ENCODE measurements at regions not wholly inside any gene's neighbourhood (a gene's known extent, or its start where the extent isn't known, plus 50 kb on each side); places are given as distances from the start of the nearest gene placed in this dataset.
"Not testable (repeated sequence)": the region's sequence is repeated elsewhere in the genome, so short reads cannot be mapped to it uniquely, and the experiment has no call there.

GRCh38 chr4:138821331-138821730 lies 194.2 kb upstream of the NOCT start:
- in situ Hi-C loops (cut with HindIII; ENCODE audit: low sequenced_read_pairs), result no loop called here

DNA sequence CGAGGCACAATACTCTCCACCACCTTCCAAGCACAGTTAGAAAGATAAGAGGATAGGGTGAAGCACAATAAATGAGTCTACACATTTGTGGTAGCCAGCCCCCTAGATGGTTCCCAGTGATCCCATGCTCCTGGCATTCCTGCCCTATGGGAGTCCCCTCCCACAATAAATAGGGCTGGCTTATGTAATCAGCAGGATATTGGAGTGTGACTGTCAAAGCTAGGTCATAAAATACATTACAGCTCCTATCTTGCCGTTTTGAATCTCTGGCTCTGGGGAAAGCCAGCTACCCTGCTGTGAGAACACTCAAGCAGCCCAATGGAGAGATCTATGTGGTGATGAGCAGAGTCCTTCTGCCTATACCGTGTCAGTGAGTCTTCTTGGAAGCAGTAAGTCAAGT lies 198.7 kb upstream of the NOCT start:
- in situ Hi-C loops (cut with HindIII; ENCODE audit: low sequenced_read_pairs), result no loop called here

DNA sequence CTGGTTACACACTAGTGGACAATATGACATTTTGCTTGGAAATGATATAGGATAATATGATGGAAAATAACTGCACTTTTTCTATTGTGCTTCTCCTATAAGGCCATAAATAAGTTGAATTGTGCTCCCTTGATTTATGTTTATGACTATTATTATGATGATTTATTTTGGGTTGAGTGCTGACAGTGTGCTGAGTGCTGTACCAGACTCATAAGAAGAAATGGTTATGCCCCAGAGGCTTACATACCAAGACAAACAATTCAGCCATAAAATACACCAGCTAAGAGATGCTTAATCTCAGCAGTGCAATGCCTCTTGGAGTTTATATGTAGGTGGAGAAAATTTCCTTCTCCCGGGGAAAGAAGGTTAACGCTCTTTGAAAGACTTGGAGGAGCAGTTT lies 199.8 kb upstream of the NOCT start:
- in situ Hi-C loops (cut with HindIII; ENCODE audit: low sequenced_read_pairs), result no loop called here

DNA sequence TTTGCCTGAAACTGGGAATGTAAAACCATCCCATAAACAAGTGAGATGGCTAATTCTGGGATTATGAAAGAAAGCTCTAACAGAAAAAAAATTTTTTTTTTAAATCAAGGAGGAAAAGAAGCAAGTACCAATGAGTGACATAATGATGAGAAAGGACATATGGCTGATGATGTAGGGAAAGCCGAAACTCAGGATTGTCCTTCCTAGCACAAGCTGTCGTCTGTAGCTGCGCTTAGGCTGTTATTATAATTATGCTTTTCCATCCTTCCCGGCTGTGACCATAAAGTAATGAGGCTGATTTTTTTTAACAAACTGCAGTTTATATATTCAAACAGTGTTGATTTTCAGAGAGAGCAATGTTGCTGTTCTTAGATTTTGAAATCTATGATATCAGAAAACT lies 209.8 kb upstream of the NOCT start:
- in situ Hi-C loops (cut with HindIII; ENCODE audit: low sequenced_read_pairs), result no loop called here

- in situ Hi-C loops (cut with HindIII; ENCODE audit: low sequenced_read_pairs), result loop anchor here (5.0 kb wide), 2 partner anchors 43 to 98 kb away; no protein-coding TSS in a partner anchor
Measured at GRCh38 chr4:138804711-138805110, 210.9 kb upstream of the NOCT start.

DNA sequence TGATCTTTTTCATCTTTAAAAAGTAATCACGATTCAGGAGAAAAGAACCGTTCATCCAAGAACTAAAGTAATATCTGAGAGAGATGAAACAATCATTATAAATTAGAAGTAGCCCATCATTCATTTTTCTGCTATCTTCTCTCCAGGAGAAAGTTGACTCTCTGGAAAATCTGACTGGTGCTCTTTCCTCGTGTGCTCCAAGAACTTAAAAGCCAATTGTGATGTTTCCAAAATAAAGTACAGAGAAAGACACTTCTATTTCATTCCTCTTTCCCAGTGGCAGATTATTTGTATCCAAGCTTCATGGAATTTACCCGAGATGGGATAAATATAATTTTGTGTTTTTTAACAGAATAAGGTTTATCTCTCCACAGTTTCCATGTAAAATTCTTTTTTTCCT lies 212.5 kb upstream of the NOCT start:
- in situ Hi-C loops (cut with HindIII; ENCODE audit: low sequenced_read_pairs), result loop anchor here (5.0 kb wide), 2 partner anchors 44 to 99 kb away; no protein-coding TSS in a partner anchor

DNA sequence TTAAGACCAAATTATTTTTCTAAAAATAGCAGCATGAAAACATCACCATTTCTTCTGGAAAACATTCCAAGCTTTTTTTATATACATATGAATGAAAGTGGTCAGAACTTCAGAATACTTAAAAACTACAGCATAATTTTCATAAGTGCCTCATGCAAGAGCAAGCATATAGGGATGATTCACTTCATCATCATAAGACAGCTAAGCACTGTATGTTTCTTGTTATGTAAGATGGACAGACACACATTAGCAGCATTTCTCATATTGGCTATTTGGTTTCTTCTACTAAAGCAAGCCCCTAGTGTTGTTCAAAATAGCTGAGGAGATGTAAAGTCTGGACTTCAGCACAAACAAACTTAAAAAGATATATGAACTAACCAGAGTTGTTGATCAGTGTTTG lies 213.1 kb upstream of the NOCT start:
- in situ Hi-C loops (cut with HindIII; ENCODE audit: low sequenced_read_pairs), result loop anchor here (5.0 kb wide), 2 partner anchors 45 to 100 kb away; no protein-coding TSS in a partner anchor

GRCh38 chr4:138800421-138800820 lies 215.2 kb upstream of the NOCT start:
- in situ Hi-C loops (cut with HindIII; ENCODE audit: low sequenced_read_pairs), result loop anchor here (5.0 kb wide), 2 partner anchors 47 to 102 kb away; no protein-coding TSS in a partner anchor

DNA sequence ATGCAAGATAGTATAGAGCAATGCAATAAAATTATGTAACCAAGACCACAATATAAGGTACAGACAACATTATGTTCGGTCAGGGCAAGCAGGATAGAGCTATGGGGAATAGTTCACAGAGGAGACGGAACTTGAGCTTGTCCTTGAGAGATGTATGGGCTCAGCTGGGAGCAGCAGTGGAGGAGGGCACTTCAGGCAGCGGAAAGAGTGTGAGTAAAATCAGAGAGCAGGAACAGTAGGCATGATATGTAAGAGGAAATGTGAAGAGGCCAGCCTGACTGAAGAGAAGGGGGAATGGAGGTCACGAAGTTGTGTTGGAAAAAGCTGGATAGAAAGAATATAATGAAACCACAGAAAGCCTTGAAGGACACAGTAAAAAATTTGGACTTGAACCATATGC lies 217.2 kb upstream of the NOCT start:
- in situ Hi-C loops (cut with HindIII; ENCODE audit: low sequenced_read_pairs), result no loop called here

- in situ Hi-C loops (cut with HindIII; ENCODE audit: low sequenced_read_pairs), result no loop called here
Measured at GRCh38 chr4:138797646-138798045, 217.9 kb upstream of the NOCT start.

DNA sequence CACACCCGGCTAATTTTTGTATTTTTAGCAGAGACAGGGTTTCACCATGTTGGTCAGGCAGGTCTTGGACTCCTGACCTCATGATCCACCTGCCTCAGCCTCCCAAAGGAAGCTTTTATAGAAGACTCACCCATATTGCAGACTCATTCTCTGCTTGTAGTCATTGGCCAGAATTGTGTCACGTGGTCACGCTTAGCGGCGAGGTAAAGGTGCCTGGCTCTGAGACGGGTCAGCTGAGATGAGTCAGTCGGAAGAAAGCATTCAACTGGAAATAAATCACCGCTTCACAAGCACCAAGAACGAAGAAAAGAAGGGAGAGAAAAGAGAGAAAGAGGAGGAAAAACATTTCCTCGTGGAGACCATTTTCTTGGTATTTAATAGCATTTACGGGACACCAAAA lies 218.8 kb upstream of the NOCT start:
- in situ Hi-C loops (cut with HindIII; ENCODE audit: low sequenced_read_pairs), result no loop called here

DNA sequence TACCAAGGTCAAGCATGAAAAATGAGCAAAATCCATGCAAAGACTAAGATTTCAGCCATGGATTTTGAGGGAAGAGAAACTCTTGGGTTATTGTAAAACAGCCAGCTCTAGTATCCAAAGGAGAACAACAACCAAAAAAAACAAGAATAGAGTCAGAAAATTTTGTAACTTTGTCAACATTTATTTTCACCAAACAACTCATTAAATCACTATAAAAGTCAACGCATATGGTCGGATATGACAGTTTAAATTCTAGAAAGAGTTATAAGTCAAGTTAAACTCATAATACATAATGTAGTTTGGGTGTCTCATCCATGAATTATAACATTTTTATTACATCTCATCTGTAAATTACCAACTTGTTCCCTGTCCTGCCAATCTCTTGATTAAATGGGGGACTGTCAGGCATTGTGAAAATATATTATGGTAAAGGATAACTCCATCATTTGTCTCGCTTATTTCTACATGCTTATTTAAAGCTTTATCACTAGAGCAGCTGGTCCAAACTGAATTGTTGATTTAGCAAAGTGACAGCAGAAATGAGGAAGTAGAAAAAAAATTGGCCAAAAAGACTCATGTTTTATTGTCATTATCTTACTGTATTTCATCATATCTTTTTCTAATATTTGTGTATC lies 224.8 kb upstream of the NOCT start:
- in situ Hi-C loops (cut with HindIII; ENCODE audit: low sequenced_read_pairs), result no loop called here

DNA sequence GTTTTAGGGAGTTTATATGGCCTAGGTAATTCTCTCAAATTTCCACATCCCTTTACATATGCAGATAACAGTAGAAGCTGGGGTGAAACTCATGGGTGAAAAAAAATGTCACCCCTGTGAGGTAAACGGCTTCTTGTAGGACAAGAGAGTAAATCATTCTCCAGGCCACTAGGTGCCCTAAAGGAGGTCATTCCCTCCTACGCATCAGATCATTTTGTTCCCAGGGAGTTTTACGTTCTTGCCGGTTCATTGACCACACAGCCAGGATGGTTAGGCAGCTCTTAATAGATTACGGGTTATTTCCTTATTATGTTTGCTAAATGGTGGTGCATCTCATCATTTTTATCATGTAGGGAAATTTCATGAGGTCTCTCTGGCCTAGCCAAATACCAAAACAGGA lies 225.8 kb upstream of the NOCT start:
- in situ Hi-C loops (cut with HindIII; ENCODE audit: low sequenced_read_pairs), result no loop called here

GRCh38 chr4:138788857-138789256 lies 226.7 kb upstream of the NOCT start:
- in situ Hi-C loops (cut with HindIII; ENCODE audit: low sequenced_read_pairs), result no loop called here

DNA sequence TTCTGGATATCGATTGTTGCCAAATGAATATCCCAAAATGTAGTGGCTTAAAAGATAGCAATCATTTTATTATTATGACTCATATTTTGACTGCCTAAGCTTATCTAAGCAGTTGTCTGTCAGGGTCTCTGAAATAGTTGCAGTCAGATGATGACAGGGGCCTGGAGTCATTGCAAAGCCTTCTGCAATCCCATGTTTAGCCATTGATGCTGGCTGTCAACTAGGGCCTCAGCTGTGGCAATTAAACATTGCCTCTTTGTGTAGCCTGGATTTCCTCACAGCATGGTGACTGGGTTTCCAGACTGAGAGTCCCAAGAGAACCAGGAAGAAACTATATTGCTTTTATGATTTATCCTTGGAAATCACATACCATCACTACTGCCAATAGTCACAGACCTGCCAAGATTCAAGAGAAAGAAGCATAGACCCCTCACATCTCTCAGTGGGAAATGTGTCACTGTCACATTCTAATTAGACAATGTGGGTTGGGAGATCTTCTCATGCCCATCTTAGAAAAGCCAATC lies 227.3 kb upstream of the NOCT start:
- in situ Hi-C loops (cut with HindIII; ENCODE audit: low sequenced_read_pairs), result no loop called here

- in situ Hi-C loops (cut with HindIII; ENCODE audit: low sequenced_read_pairs), result not testable (repeated sequence)
Measured at GRCh38 chr4:138779761-138780160, 235.8 kb upstream of the NOCT start.

GRCh38 chr4:138775890-138776289 lies 239.7 kb upstream of the NOCT start:
- in situ Hi-C loops (cut with HindIII; ENCODE audit: low sequenced_read_pairs), result no loop called here

GRCh38 chr4:138775489-138775888 lies 240.1 kb upstream of the NOCT start:
- in situ Hi-C loops (cut with HindIII; ENCODE audit: low sequenced_read_pairs), result no loop called here

GRCh38 chr4:138774940-138775339 lies 240.6 kb upstream of the NOCT start:
- in situ Hi-C loops (cut with HindIII; ENCODE audit: low sequenced_read_pairs), result no loop called here

GRCh38 chr4:138774125-138774524 lies 241.5 kb upstream of the NOCT start:
- in situ Hi-C loops (cut with HindIII; ENCODE audit: low sequenced_read_pairs), result not testable (repeated sequence)

DNA sequence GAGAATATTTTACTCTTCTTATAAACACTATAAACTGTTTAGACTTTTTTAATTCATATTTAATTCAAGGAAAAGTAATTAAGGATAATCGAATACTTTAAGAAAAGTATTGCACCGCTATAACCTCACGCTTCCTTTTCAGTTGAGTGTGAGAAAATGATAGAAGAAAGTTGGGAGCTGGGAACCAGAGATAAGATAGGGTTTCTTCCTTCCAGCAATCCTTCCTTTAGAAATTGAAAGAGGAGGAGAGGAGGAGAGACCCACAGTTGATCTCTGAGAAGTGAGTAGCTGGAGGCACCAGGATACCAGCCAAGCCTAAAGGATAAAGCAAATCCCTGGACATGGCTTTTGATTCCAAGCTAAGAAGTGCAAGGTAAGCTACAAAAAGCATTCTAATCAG lies 242.3 kb upstream of the NOCT start:
- in situ Hi-C loops (cut with HindIII; ENCODE audit: low sequenced_read_pairs), result no loop called here

DNA sequence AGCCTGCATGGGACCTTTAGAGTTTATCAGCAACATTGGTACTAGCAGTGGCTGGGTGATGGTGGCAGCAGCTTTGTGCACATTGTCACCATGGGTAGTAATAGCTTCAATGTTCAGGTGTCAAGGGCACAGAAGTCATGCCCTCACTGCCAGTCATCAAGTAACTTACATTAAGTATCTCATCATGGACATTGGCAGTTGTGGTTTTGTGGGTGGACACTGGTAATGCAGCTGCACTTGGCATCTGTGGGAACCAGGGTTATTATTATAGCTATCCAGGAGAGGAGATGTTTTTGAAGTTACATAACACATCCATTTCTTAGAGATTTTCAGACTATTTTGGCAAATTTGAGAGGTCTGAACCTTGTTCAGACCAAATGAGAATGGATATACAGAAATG lies 243.2 kb upstream of the NOCT start:
- in situ Hi-C loops (cut with HindIII; ENCODE audit: low sequenced_read_pairs), result no loop called here

DNA sequence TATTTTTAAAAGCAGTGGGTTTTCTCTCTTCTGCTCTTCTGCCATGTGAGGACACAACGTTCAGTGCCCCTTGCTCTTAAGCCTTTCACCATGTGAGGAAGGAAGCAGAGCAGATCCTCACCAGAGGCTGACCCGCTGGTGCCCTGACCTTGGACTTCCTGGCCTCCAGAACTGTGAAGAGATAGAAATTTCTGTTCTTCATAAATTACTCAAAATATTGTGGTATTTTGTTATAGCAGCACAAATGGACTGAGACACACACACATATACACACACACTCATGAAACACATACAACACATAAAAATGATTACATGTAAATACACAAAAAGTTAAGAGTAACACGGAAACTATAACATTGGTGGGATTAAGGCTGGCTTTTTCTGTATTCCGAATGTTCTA lies 244.8 kb upstream of the NOCT start:
- in situ Hi-C loops (cut with HindIII; ENCODE audit: low sequenced_read_pairs), result no loop called here

All from endothelial cell of hepatic sinusoid (primary cell).